ENCODE measurements at regions not wholly inside any gene's neighbourhood (a gene's known extent, or its start where the extent isn't known, plus 50 kb on each side); places are given as distances from the start of the nearest gene placed in this dataset.

DNA sequence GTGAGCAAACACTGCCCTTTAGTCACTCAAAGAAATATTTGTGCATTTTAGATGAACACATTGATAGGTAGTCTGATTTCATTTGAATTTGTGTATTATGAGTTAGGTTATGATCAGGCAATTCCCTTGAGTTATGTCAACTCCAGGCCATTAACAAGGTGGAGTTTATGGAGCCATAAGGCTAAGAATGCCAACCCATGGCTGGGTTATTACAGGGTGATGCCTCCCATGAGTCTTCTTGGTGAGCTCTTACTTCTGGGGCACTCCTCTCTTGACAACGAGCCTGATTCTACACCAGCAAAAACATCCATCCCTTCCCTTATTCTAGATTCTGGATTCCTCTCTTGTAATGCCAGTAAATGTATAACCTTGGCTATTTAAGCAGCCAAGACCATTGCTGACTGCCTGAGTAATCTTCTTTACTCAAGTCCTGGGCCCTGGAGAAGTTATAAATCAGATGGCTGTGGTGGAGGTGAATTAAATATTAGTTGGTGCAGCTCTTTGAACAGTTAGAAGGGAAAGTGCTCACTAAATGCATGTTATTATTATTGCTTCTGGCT lies 645.7 kb upstream of the TENM4 start:
- H3K4me3 ChIP-seq (ENCODE audit: low read depth, low read length) = no peak overlapping the region
- no peak for DNase-seq
- H3K36me3 ChIP-seq (replicated peaks) = no peaks in the 10 kb centered on the region
- no peak overlapping the region for H3K27ac ChIP-seq
- TF ChIP-seq, protein P1, sequence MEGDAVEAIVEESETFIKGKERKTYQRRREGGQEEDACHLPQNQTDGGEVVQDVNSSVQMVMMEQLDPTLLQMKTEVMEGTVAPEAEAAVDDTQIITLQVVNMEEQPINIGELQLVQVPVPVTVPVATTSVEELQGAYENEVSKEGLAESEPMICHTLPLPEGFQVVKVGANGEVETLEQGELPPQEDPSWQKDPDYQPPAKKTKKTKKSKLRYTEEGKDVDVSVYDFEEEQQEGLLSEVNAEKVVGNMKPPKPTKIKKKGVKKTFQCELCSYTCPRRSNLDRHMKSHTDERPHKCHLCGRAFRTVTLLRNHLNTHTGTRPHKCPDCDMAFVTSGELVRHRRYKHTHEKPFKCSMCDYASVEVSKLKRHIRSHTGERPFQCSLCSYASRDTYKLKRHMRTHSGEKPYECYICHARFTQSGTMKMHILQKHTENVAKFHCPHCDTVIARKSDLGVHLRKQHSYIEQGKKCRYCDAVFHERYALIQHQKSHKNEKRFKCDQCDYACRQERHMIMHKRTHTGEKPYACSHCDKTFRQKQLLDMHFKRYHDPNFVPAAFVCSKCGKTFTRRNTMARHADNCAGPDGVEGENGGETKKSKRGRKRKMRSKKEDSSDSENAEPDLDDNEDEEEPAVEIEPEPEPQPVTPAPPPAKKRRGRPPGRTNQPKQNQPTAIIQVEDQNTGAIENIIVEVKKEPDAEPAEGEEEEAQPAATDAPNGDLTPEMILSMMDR (IDR thresholded peaks at IDR 0.05; ENCODE audit: low read depth, low read length, missing control alignments) = no peak
- in situ Hi-C loops (cut with HindIII; ENCODE audit: low pct_ligation_motif_present, low sequenced_read_pairs) = no loop called here
- no peaks in the 10 kb centered on the region for H3K27me3 ChIP-seq (replicated peaks)

GRCh38 chr11:80085563-80085962 lies 644.7 kb upstream of the TENM4 start:
- H3K4me3 ChIP-seq (ENCODE audit: low read depth, low read length) = no peak overlapping the region
- in situ Hi-C loops (cut with HindIII; ENCODE audit: low pct_ligation_motif_present, low sequenced_read_pairs) = no loop called here
- TF ChIP-seq, protein P1 (IDR thresholded peaks at IDR 0.05; ENCODE audit: low read depth, low read length, missing control alignments) = no peak
- no peaks in the 10 kb centered on the region for H3K27me3 ChIP-seq (replicated peaks)
- no peak for DNase-seq
- H3K27ac ChIP-seq = no peak overlapping the region
- no peaks in the 10 kb centered on the region for H3K36me3 ChIP-seq (replicated peaks)

DNA sequence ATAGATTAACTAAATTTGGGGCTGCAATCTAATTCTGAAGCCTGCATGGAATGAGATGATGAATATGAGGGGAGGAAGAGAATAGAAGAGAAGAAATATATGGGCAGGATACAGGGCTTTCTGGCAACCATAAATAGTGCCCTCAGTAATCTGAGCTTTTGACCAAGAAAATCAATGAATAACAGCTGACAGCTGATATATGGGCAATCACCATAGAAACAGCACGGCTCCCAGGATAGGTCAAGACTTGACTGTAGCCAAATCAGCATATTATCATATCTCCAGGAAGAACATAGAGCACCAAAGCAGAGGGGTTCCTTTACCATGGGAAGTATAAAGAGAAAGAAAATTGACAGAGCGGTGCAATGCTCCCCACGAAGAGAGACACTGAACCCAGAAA lies 643.8 kb upstream of the TENM4 start:
- TF ChIP-seq, protein P1 (IDR thresholded peaks at IDR 0.05; ENCODE audit: low read depth, low read length, missing control alignments) = no peak
- in situ Hi-C loops (cut with HindIII; ENCODE audit: low pct_ligation_motif_present, low sequenced_read_pairs) = no loop called here
- no peak for DNase-seq
- Histone ChIP-seq H3K27me3 (replicated peaks) (no peaks in the 10 kb centered on the region), H3K36me3 (replicated peaks) (no peaks in the 10 kb centered on the region), H3K27ac (no peak overlapping the region), H3K4me3 (ENCODE audit: low read depth, low read length) (no peak overlapping the region)

GRCh38 chr11:80083531-80083951 lies 642.7 kb upstream of the TENM4 start:
- Histone ChIP-seq H3K27ac (no peak overlapping the region), H3K27me3 (replicated peaks) (no peaks in the 10 kb centered on the region), H3K4me3 (ENCODE audit: low read depth, low read length) (no peak overlapping the region), H3K36me3 (replicated peaks) (no peaks in the 10 kb centered on the region)
- TF ChIP-seq, protein P1 (IDR thresholded peaks at IDR 0.05; ENCODE audit: low read depth, low read length, missing control alignments) = no peak
- no peak for DNase-seq
- in situ Hi-C loops (cut with HindIII; ENCODE audit: low pct_ligation_motif_present, low sequenced_read_pairs) = no loop called here

GRCh38 chr11:80082406-80082805 lies 641.6 kb upstream of the TENM4 start:
- TF ChIP-seq, protein P1 (IDR thresholded peaks at IDR 0.05; ENCODE audit: low read depth, low read length, missing control alignments) = no peak
- Histone ChIP-seq H3K36me3 (replicated peaks) (no peaks in the 10 kb centered on the region), H3K4me3 (ENCODE audit: low read depth, low read length) (no peak overlapping the region), H3K27ac (no peak overlapping the region), H3K27me3 (replicated peaks) (no peaks in the 10 kb centered on the region)
- DNase-seq = no peak
- in situ Hi-C loops (cut with HindIII; ENCODE audit: low pct_ligation_motif_present, low sequenced_read_pairs) = no loop called here

- no peak for DNase-seq
- TF ChIP-seq, protein P1 (IDR thresholded peaks at IDR 0.05; ENCODE audit: low read depth, low read length, missing control alignments) = no peak
- Histone ChIP-seq H3K4me3 (ENCODE audit: low read depth, low read length) (no peak overlapping the region), H3K27ac (no peak overlapping the region), H3K27me3 (replicated peaks) (no peaks in the 10 kb centered on the region), H3K36me3 (replicated peaks) (no peaks in the 10 kb centered on the region)
- in situ Hi-C loops (cut with HindIII; ENCODE audit: low pct_ligation_motif_present, low sequenced_read_pairs) = no loop called here
Observed at GRCh38 chr11:80077113-80077512, 636.3 kb upstream of the TENM4 start.

Data from brain microvascular endothelial cell (primary cell).